ENCODE measurements at regions not wholly inside any gene's neighbourhood (a gene's known extent, or its start where the extent isn't known, plus 50 kb on each side); places are given as distances from the start of the nearest gene placed in this dataset.

- Histone ChIP-seq H3K27me3 (ENCODE audit: insufficient read depth, low read length) (no peaks in the 10 kb centered on the region), H2AFZ (ENCODE audit: low read depth, low read length, poor library complexity, severe bottlenecking) (no peak overlapping the region), H3K27ac (ENCODE audit: low read depth, low read length) (no peak overlapping the region), H3K4me3 (replicated peaks in 1 of 2; ENCODE audit: low read depth in 1 of 2, low read length in 2 of 2) (no peak overlapping the region), H3K9ac (ENCODE audit: low read length) (no peak overlapping the region), H3K4me1 (ENCODE audit: control insufficient read depth in 1 of 2, insufficient read depth in 2 of 2, low read length in 2 of 2) (no peaks in the 10 kb centered on the region), H3K9me2 (ENCODE audit: insufficient read depth) (no peaks in the 10 kb centered on the region), H4K20me1 (ENCODE audit: insufficient read depth) (no peaks in the 10 kb centered on the region), H3K9me3 (ENCODE audit: control insufficient read depth in 1 of 2, insufficient read depth in 1 of 2, low read depth in 1 of 2, low read length in 2 of 2) (no peaks in the 10 kb centered on the region), H3K4me2 (ENCODE audit: low read length) (no peak overlapping the region), H3K79me2 (ENCODE audit: insufficient read depth, low read length) (no peaks in the 10 kb centered on the region), H3K36me3 (ENCODE audit: control insufficient read depth in 1 of 2, insufficient read depth in 2 of 2, low read length in 2 of 2) (no peaks in the 10 kb centered on the region)
- TF ChIP-seq ZNF274 (IDR thresholded peaks at IDR 0.05; ENCODE audit: low read depth, low read length) (no peak), FOSL1 (IDR thresholded peaks at IDR 0.05; ENCODE audit: low read depth) (no peak), POLR2AphosphoS5 (IDR thresholded peaks at IDR 0.05; ENCODE audit: low read depth, low read length) (no peak), CEBPB (IDR thresholded peaks at IDR 0.05; ENCODE audit: low read depth) (no peak), SIN3A (IDR thresholded peaks at IDR 0.05; ENCODE audit: low read depth) (no peak), RAD21 (IDR thresholded peaks at IDR 0.05; ENCODE audit: low read depth) (no peak), ZFX (IDR thresholded peaks at IDR 0.05) (no peak), ELF1 (IDR thresholded peaks at IDR 0.05; ENCODE audit: borderline replicate concordance, low read depth) (no peak), SRF (IDR thresholded peaks at IDR 0.05; ENCODE audit: low read depth) (no peak), EZH2 (IDR thresholded peaks at IDR 0.05) (no peak), EGR1 (IDR thresholded peaks at IDR 0.05; ENCODE audit: low read depth) (no peak)
- TF ChIP-seq, protein P1, sequence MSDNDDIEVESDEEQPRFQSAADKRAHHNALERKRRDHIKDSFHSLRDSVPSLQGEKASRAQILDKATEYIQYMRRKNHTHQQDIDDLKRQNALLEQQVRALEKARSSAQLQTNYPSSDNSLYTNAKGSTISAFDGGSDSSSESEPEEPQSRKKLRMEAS (IDR thresholded peaks at IDR 0.05), result no peak
- TF ChIP-seq, protein P2, sequence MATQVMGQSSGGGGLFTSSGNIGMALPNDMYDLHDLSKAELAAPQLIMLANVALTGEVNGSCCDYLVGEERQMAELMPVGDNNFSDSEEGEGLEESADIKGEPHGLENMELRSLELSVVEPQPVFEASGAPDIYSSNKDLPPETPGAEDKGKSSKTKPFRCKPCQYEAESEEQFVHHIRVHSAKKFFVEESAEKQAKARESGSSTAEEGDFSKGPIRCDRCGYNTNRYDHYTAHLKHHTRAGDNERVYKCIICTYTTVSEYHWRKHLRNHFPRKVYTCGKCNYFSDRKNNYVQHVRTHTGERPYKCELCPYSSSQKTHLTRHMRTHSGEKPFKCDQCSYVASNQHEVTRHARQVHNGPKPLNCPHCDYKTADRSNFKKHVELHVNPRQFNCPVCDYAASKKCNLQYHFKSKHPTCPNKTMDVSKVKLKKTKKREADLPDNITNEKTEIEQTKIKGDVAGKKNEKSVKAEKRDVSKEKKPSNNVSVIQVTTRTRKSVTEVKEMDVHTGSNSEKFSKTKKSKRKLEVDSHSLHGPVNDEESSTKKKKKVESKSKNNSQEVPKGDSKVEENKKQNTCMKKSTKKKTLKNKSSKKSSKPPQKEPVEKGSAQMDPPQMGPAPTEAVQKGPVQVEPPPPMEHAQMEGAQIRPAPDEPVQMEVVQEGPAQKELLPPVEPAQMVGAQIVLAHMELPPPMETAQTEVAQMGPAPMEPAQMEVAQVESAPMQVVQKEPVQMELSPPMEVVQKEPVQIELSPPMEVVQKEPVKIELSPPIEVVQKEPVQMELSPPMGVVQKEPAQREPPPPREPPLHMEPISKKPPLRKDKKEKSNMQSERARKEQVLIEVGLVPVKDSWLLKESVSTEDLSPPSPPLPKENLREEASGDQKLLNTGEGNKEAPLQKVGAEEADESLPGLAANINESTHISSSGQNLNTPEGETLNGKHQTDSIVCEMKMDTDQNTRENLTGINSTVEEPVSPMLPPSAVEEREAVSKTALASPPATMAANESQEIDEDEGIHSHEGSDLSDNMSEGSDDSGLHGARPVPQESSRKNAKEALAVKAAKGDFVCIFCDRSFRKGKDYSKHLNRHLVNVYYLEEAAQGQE (IDR thresholded peaks at IDR 0.05; ENCODE audit: low read depth), result no peak
- ChIA-PET POLR2A (no interaction called here), CTCF (no interaction called here), RAD21 (ENCODE audit: low non-redundant PET in 1 of 2, low total read pairs in 2 of 2, uncharacterized antibody in 2 of 2, unreplicated experiment in 2 of 2) (no interaction called here)
- ATAC-seq (no peak), DNase-seq (ENCODE audit: low read depth, low spot score) (no peak)
- intact Hi-C loops (cut with micrococcal nuclease), result no loop called here
- no TSS peak for BruUV-seq (replicated peaks)
Measured at GRCh38 chr11:88061111-88061510, 114.1 kb downstream of the RAB38 start.

Data from HCT116 (cell line).